GM06990 (cell line): ENCODE measurements at regions not wholly inside any gene's neighbourhood (a gene's known extent, or its start where the extent isn't known, plus 50 kb on each side); places are given as distances from the start of the nearest gene placed in this dataset.
"Not testable (repeated sequence)": the region's sequence is repeated elsewhere in the genome, so short reads cannot be mapped to it uniquely, and the experiment has no call there.

Experiments
- DNase-seq: peaks from one replicate; pipeline ENCODE4 v3.0.0-alpha.2; 2011; ENCODE audit not compliant: insufficient read length; ENCODE audit errors: extremely low read depth
- H3K27me3 ChIP-seq: replicated peaks from 2 replicates; pipeline ENCODE4 v1.6.0; 2011; ENCODE audit warnings: low read length; ENCODE audit not compliant: control insufficient read depth, insufficient read depth
- H3K36me3 ChIP-seq: 2 replicates; pipeline ENCODE4 v1.5.1; 2011; ENCODE audit warnings: low read length; ENCODE audit not compliant: control insufficient read depth, insufficient read depth
- H3K4me3 ChIP-seq: replicated peaks from 2 replicates; pipeline ENCODE4 v1.5.1; 2011; ENCODE audit warnings: low read depth, mild to moderate bottlenecking, control low read depth, low read length
- CTCF ChIP-seq: IDR thresholded peaks from 2 replicates; pipeline ENCODE4 v1.5.1; 2011; ENCODE audit warnings: low read length, control low read depth, mild to moderate bottlenecking, inconsistent platforms; ENCODE audit not compliant: insufficient read depth, poor library complexity, severe bottlenecking

- Histone ChIP-seq H3K27me3 (no peaks in the 10 kb centered on the region), H3K4me3 (no peak overlapping the region)
- TF ChIP-seq CTCF = no peak
Measured at GRCh38 chr10:32187686-32188085, 131.5 kb upstream of the KIF5B start.

GRCh38 chr10:32183652-32184051 is 127.4 kb upstream of the KIF5B start:
- not testable (repeated sequence) for H3K4me3 ChIP-seq, H3K36me3 ChIP-seq, H3K27me3 ChIP-seq, DNase-seq

More at GRCh38 chr10:32187686-32188085, 131.5 kb upstream of the KIF5B start:
- no peak for DNase-seq
- H3K36me3 ChIP-seq = no peaks in the 10 kb centered on the region

GRCh38 chr10:32182476-32182875 is 126.3 kb upstream of the KIF5B start:
- H3K4me3 ChIP-seq = no peak overlapping the region
- DNase-seq = no peak
- no peaks in the 10 kb centered on the region for H3K27me3 ChIP-seq
- no peak for TF ChIP-seq CTCF
- H3K36me3 ChIP-seq = no peaks in the 10 kb centered on the region

GRCh38 chr10:32180390-32181280 is 124.4 kb upstream of the KIF5B start:
- DNase-seq = no peak
- H3K4me3 ChIP-seq = no peak overlapping the region
- H3K27me3 ChIP-seq = no peaks in the 10 kb centered on the region
- no peak for TF ChIP-seq CTCF
- H3K36me3 ChIP-seq = no peaks in the 10 kb centered on the region

- no peak for DNase-seq
- H3K27me3 ChIP-seq = no peaks in the 10 kb centered on the region
- TF ChIP-seq CTCF = no peak
- H3K4me3 ChIP-seq = no peak overlapping the region
- H3K36me3 ChIP-seq = no peaks in the 10 kb centered on the region
Measured at GRCh38 chr10:32179836-32180235, 123.6 kb upstream of the KIF5B start.

- H3K4me3 ChIP-seq, H3K36me3 ChIP-seq, H3K27me3 ChIP-seq, DNase-seq: not testable (repeated sequence)
Measured at GRCh38 chr10:32177594-32177993, 121.4 kb upstream of the KIF5B start.
